Suprapubic skin (tissue), 4 donors: ENCODE measurements at regions not wholly inside any gene's neighbourhood (a gene's known extent, or its start where the extent isn't known, plus 50 kb on each side); places are given as distances from the start of the nearest gene placed in this dataset.

Source experiments
- EP300 ChIP-seq: sonication (generic); formaldehyde crosslinking; IDR thresholded peaks from one replicate; pipeline ENCODE4 v1.6.1; 2017; ENCODE audit warnings: antibody characterized with exemption
- POLR2A ChIP-seq, 2 donors: fragments of 450-650 bp; IDR thresholded peaks; one replicate each; pipeline ENCODE4 v1.6.1; 2017; ENCODE audit warnings: antibody characterized with exemption in 2 of 2, mild to moderate bottlenecking in 2 of 2, moderate library complexity in 2 of 2
- POLR2AphosphoS5 ChIP-seq, 3 donors: sonication (generic); formaldehyde crosslinking; IDR thresholded peaks; one replicate each; pipeline ENCODE4 v1.6.1; 2017; ENCODE audit warnings: antibody characterized with exemption in 3 of 3
- TF ChIP-seq, protein P1 (sequence below), 2 donors: fragments of 200-600 bp in 1 of 2; fragments of 450-650 bp in 1 of 2; sonication (generic) in 1 of 2; IDR thresholded peaks; one replicate each; pipeline ENCODE4 v1.5.1; 2016 to 2019; ENCODE audit warnings: antibody characterized with exemption in 2 of 2, mild to moderate bottlenecking in 1 of 2, moderate library complexity in 1 of 2

DNA sequence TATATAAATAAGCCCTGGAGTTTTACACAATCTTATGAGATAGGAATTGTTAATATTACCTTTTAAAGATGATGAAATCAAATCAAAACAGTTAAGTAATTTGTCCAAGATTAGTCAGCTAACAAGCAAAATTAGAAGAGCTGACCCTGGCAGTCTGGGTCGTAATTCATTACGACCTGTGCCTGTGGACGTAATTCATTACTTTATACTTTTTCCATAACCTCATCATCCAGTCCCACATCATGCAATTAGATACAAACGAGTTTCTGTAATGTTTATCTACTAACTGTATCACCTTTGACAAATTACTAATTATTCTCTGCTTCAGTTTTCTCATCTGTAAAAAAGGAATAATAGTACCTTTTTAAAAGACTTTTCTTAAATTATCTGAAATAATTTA is 665.9 kb downstream of the ZBBX start:
- TF ChIP-seq POLR2AphosphoS5 (IDR thresholded peaks at IDR 0.05) (no peak), EP300 (no peak), POLR2A (IDR thresholded peaks at IDR 0.05) (no peak)
- TF ChIP-seq, protein P1, sequence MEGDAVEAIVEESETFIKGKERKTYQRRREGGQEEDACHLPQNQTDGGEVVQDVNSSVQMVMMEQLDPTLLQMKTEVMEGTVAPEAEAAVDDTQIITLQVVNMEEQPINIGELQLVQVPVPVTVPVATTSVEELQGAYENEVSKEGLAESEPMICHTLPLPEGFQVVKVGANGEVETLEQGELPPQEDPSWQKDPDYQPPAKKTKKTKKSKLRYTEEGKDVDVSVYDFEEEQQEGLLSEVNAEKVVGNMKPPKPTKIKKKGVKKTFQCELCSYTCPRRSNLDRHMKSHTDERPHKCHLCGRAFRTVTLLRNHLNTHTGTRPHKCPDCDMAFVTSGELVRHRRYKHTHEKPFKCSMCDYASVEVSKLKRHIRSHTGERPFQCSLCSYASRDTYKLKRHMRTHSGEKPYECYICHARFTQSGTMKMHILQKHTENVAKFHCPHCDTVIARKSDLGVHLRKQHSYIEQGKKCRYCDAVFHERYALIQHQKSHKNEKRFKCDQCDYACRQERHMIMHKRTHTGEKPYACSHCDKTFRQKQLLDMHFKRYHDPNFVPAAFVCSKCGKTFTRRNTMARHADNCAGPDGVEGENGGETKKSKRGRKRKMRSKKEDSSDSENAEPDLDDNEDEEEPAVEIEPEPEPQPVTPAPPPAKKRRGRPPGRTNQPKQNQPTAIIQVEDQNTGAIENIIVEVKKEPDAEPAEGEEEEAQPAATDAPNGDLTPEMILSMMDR (IDR thresholded peaks at IDR 0.05) = no peak
